ENCODE measurements at regions not wholly inside any gene's neighbourhood (a gene's known extent, or its start where the extent isn't known, plus 50 kb on each side); places are given as distances from the start of the nearest gene placed in this dataset.

DNA sequence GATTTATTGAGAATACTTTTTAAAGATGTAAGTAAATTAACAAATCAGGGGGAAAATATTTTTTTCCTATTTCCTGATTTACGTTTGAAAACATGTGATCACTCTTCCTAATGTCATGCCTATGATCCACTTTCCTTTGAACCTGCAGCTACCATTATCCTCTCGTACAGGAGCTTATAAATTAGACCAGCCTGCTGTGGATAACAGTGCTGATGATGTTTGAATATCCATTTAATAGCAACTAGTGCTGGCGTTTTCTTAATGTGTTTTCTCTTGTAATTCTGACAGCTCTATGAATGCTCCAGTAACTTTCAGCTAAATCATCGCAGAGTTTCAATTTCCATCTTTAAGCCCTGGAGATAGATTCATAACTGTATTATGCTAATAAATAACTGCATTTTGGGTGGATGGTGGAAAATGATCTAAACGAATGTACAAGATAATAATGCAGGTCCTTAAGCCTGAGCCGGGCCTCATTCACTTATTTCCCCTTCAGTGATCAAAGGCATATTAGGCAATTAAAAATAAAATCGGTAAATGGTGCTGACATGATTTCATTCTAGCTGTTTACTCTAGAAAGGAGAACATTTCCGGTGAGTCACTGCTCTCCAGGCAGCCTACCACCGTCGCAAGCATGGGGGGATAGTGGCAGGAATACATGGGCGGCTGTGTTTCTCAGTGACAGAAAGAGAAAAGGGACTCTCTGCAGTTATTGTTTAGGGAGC is 58.5 kb upstream of the SLC24A5 start:
- no peak for TF ChIP-seq NFYB (CRISPR knock-in tag; conservative IDR thresholded peaks at IDR 0.05; ENCODE audit: low read depth)
- no peak for TF ChIP-seq CTCF (IDR thresholded peaks at IDR 0.05)
- no peak for TF ChIP-seq ZBTB21 (CRISPR knock-in tag; IDR thresholded peaks at IDR 0.05; ENCODE audit: borderline replicate concordance)
- no peak for TF ChIP-seq ETV6 (CRISPR knock-in tag; IDR thresholded peaks at IDR 0.05)
